ENCODE measurements at regions not wholly inside any gene's neighbourhood (a gene's known extent, or its start where the extent isn't known, plus 50 kb on each side); places are given as distances from the start of the nearest gene placed in this dataset.

DNA sequence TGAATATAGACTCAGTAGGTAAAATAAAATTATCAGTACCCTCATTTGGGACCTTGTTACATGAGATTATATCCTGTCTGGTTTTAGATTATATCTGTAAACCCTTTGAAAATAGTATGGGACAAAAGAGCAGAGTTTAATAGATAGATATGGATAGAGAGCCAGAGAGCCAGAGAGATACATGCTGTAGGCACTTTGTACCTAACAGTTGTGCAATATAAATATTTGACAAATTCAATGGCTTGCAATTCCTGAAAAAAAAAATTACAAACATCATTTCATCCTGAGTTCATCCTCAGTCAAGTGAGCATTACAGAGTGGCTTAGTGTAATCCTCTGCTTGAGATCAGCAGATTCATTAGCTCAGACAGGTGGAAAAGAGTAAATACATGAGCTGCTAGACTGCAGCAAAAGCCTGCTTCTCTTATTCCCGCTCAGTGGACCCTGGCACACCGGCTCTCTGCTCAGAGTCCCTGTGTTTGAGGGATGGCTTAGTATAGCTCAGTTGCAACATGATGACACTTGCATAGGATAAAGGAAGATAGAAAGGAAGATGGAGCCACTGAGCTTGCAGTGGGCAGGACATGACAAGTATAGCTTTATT lies 931.6 kb upstream of the GOT2 start:
- 34% methylated on average over 2 of the region's 2 CpGs for WGBS (ENCODE audit: low lambda C conversion rate)

GRCh38 chr16:59658572-59658971 lies 924.5 kb upstream of the GOT2 start:
- Histone ChIP-seq H3K36me3 (replicated peaks in 1 of 2; ENCODE audit: control insufficient read depth in 1 of 2, insufficient read depth in 2 of 2, low read length in 1 of 2) (no peaks in the 10 kb centered on the region), H4K20me1 (ENCODE audit: insufficient read depth) (no peaks in the 10 kb centered on the region), H3K27ac (ENCODE audit: low read depth in 2 of 2, low read length in 1 of 2) (no peak overlapping the region), H2AFZ (ENCODE audit: low read depth) (no peak overlapping the region), H3K4me3 (ENCODE audit: low read depth in 2 of 2, low read length in 1 of 2) (no peak overlapping the region), H3F3A (replicated peaks; ENCODE audit: insufficient read depth) (no peaks in the 10 kb centered on the region), H3K9me2 (no peaks in the 10 kb centered on the region), H3K4me1 (ENCODE audit: control insufficient read depth in 1 of 2, insufficient read depth in 2 of 2, low read depth in 1 of 2, low read length in 1 of 2) (no peaks in the 10 kb centered on the region), H3K9me3 (no peaks in the 10 kb centered on the region), H3K4me2 (no peak overlapping the region), H3K27me3 (ENCODE audit: insufficient read depth) (no peaks in the 10 kb centered on the region), H3K79me2 (ENCODE audit: insufficient read depth) (no peaks in the 10 kb centered on the region), H3K9ac (no peak overlapping the region)
- DNase-seq: no peak
- ChIA-PET POLR2A (no interaction called here), CTCF (interaction anchor here (1.6 kb wide), 1 partner anchor 12 kb away, joined by 3 read pairs; no protein-coding TSS in a partner anchor)
- 41% methylated on average over 3 of the region's 3 CpGs for WGBS (ENCODE audit: low lambda C conversion rate)
- no peak for TF ChIP-seq CTCF (IDR thresholded peaks at IDR 0.05)
- no peak for TF ChIP-seq TAF1 (IDR thresholded peaks at IDR 0.05; ENCODE audit: borderline replicate concordance, low read depth, low read length)
- no peak for TF ChIP-seq CHD2 (IDR thresholded peaks at IDR 0.05; ENCODE audit: low read length, partially characterized antibody)
- TF ChIP-seq TEAD4 (IDR thresholded peaks at IDR 0.05; ENCODE audit: borderline replicate concordance, insufficient read depth): no peak
- no peak for TF ChIP-seq GABPA (IDR thresholded peaks at IDR 0.05; ENCODE audit: low read depth)
- TF ChIP-seq EP300 (IDR thresholded peaks at IDR 0.05; ENCODE audit: borderline replicate concordance in 1 of 2, low read depth in 1 of 2, low read length in 1 of 2): no peak
- no peak for TF ChIP-seq REST (IDR thresholded peaks at IDR 0.05; ENCODE audit: low read depth, low read length)
- no peak for TF ChIP-seq RXRA (IDR thresholded peaks at IDR 0.05; ENCODE audit: borderline replicate concordance, low read depth)
- no peak for TF ChIP-seq USF1 (IDR thresholded peaks at IDR 0.05; ENCODE audit: borderline replicate concordance, low read depth)
- TF ChIP-seq MXI1 (IDR thresholded peaks at IDR 0.05; ENCODE audit: low read depth, low read length): no peak
- no peak for TF ChIP-seq TCF12 (IDR thresholded peaks at IDR 0.05)
- TF ChIP-seq, protein P1, sequence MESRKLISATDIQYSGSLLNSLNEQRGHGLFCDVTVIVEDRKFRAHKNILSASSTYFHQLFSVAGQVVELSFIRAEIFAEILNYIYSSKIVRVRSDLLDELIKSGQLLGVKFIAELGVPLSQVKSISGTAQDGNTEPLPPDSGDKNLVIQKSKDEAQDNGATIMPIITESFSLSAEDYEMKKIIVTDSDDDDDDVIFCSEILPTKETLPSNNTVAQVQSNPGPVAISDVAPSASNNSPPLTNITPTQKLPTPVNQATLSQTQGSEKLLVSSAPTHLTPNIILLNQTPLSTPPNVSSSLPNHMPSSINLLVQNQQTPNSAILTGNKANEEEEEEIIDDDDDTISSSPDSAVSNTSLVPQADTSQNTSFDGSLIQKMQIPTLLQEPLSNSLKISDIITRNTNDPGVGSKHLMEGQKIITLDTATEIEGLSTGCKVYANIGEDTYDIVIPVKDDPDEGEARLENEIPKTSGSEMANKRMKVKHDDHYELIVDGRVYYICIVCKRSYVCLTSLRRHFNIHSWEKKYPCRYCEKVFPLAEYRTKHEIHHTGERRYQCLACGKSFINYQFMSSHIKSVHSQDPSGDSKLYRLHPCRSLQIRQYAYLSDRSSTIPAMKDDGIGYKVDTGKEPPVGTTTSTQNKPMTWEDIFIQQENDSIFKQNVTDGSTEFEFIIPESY (IDR thresholded peaks at IDR 0.05; ENCODE audit: borderline replicate concordance, low read depth): no peak
- TF ChIP-seq FOSL2 (IDR thresholded peaks at IDR 0.05; ENCODE audit: borderline replicate concordance, low read depth): no peak
- TF ChIP-seq NRF1 (IDR thresholded peaks at IDR 0.05; ENCODE audit: low read depth, low read length): no peak
- TF ChIP-seq FOXJ3 (CRISPR knock-in tag; IDR thresholded peaks at IDR 0.05): no peak
- no peak for TF ChIP-seq RCOR1 (IDR thresholded peaks at IDR 0.05; ENCODE audit: low read length)

More for the DNA sequence above, 931.6 kb upstream of the GOT2 start:
- Histone ChIP-seq H2AFZ (ENCODE audit: low read depth) (no peak overlapping the region), H3K4me3 (ENCODE audit: low read depth in 2 of 2, low read length in 1 of 2) (no peak overlapping the region), H3K9ac (no peak overlapping the region), H3K27me3 (ENCODE audit: insufficient read depth) (no peaks in the 10 kb centered on the region), H3K9me3 (no peaks in the 10 kb centered on the region), H3K79me2 (ENCODE audit: insufficient read depth) (no peaks in the 10 kb centered on the region), H3K27ac (ENCODE audit: low read depth in 2 of 2, low read length in 1 of 2) (no peak overlapping the region), H3K4me2 (no peak overlapping the region), H3K4me1 (ENCODE audit: control insufficient read depth in 1 of 2, insufficient read depth in 2 of 2, low read depth in 1 of 2, low read length in 1 of 2) (no peaks in the 10 kb centered on the region), H3K36me3 (replicated peaks in 1 of 2; ENCODE audit: control insufficient read depth in 1 of 2, insufficient read depth in 2 of 2, low read length in 1 of 2) (no peaks in the 10 kb centered on the region), H3K9me2 (no peaks in the 10 kb centered on the region), H4K20me1 (ENCODE audit: insufficient read depth) (no peaks in the 10 kb centered on the region), H3F3A (replicated peaks; ENCODE audit: insufficient read depth) (no peaks in the 10 kb centered on the region)
- ChIA-PET POLR2A (no interaction called here), CTCF (no interaction called here)
- TF ChIP-seq MEF2A (IDR thresholded peaks at IDR 0.05; ENCODE audit: borderline replicate concordance, low read depth): no peak
- TF ChIP-seq NRF1 (IDR thresholded peaks at IDR 0.05; ENCODE audit: low read depth, low read length): no peak
- DNase-seq: no peak

Data from SK-N-SH (cell line).